Endothelial cell of umbilical vein (primary cell): ENCODE measurements at regions not wholly inside any gene's neighbourhood (a gene's known extent, or its start where the extent isn't known, plus 50 kb on each side); places are given as distances from the start of the nearest gene placed in this dataset.

Source experiments
- CTCF ChIP-seq, 2 donors: IDR thresholded peaks; 1 replicate in 1 of 2; 2 replicates in 1 of 2; pipeline ENCODE4 v1.5.1; 2011; ENCODE audit warnings: low read length in 2 of 2, mild to moderate bottlenecking in 2 of 2, moderate library complexity in 2 of 2, control low read depth in 1 of 2, inconsistent platforms in 1 of 2, low read depth in 1 of 2; ENCODE audit not compliant: insufficient read depth in 1 of 2; ENCODE audit errors: extremely low read depth in 1 of 2
- EZH2 ChIP-seq: IDR thresholded peaks from 2 replicates; pipeline ENCODE4 v1.6.1; 2012; ENCODE audit warnings: borderline replicate concordance, low read depth, mild to moderate bottlenecking, moderate library complexity, low read length, inconsistent platforms; ENCODE audit not compliant: severe bottlenecking
- FOS ChIP-seq: IDR thresholded peaks from 2 replicates; pipeline ENCODE4 v1.6.1; 2011; ENCODE audit warnings: mild to moderate bottlenecking, low read length, moderate library complexity, borderline replicate concordance; ENCODE audit not compliant: insufficient read depth
- MAX ChIP-seq: IDR thresholded peaks from 2 replicates; pipeline ENCODE4 v1.6.1; 2011; ENCODE audit not compliant: insufficient read depth, insufficient read length
- POLR2A ChIP-seq: IDR thresholded peaks from 2 replicates; pipeline ENCODE4 v1.6.1; 2012; ENCODE audit warnings: low read depth, mild to moderate bottlenecking, control low read depth, low read length

- no peak for TF ChIP-seq CTCF (IDR thresholded peaks at IDR 0.05; ENCODE audit: extremely low read depth in 1 of 2, insufficient read depth in 1 of 2, low read depth in 1 of 2, low read length in 2 of 2)
- TF ChIP-seq POLR2A: no peak
- TF ChIP-seq EZH2: no peak
- TF ChIP-seq MAX: no peak
- no peak for TF ChIP-seq FOS
Observed at GRCh38 chr1:206415942-206416341, 54.3 kb upstream of the IKBKE start.
